Peyer's patch (tissue), 4 donors: ENCODE measurements at regions not wholly inside any gene's neighbourhood (a gene's known extent, or its start where the extent isn't known, plus 50 kb on each side); places are given as distances from the start of the nearest gene placed in this dataset.

Experiments used
- DNase-seq, 3 donors: peaks; one replicate each; pipeline ENCODE4 v3.0.0-alpha.2; 2017 to 2019
- H3K27ac ChIP-seq, 4 donors: fragments of 200-600 bp; sonication (generic); one replicate each; pipeline ENCODE4 v1.5.1; 2016 to 2019
- H3K27me3 ChIP-seq, 2 donors: fragments of 200-600 bp; sonication (generic); one replicate each; pipeline ENCODE4 v1.5.1; 2019
- H3K36me3 ChIP-seq, 3 donors: fragments of 200-600 bp; sonication (generic); one replicate each; pipeline ENCODE4 v1.5.1; 2016 to 2019
- H3K4me1 ChIP-seq, 4 donors: fragments of 200-600 bp; sonication (generic); one replicate each; pipeline ENCODE4 v1.5.1; 2016 to 2019
- H3K4me3 ChIP-seq, 4 donors: fragments of 200-600 bp; sonication (generic); 1 replicate in 3 of 4; 2 replicates in 1 of 4; pipeline ENCODE4 v1.5.1; 2016 to 2019; ENCODE audit warnings: mild to moderate bottlenecking in 1 of 4
- H3K9me3 ChIP-seq, 4 donors: fragments of 200-600 bp; sonication (generic); one replicate each; pipeline ENCODE4 v1.5.1; 2016 to 2019; ENCODE audit warnings: mild to moderate bottlenecking in 1 of 4
- CTCF ChIP-seq, 6 experiments: fragments of 450-650 bp in 4 of 6; fragments of 200-600 bp in 2 of 6; sonication (generic) in 1 of 6; IDR thresholded peaks; one replicate each; pipeline ENCODE4 v1.5.1; 2017 to 2019; ENCODE audit warnings: antibody characterized with exemption in 6 of 6, mild to moderate bottlenecking in 3 of 6, moderate library complexity in 1 of 6
- POLR2A ChIP-seq, 2 donors: fragments of 450-650 bp; IDR thresholded peaks; one replicate each; pipeline ENCODE4 v1.5.1; 2017; ENCODE audit warnings: antibody characterized with exemption in 2 of 2, mild to moderate bottlenecking in 2 of 2, moderate library complexity in 2 of 2

GRCh38 chr4:19497705-19498104 is 754.0 kb upstream of the SLIT2 start:
- H3K9me3 ChIP-seq = no peaks in the 10 kb centered on the region
- no peak overlapping the region for H3K4me3 ChIP-seq
- H3K36me3 ChIP-seq = no peaks in the 10 kb centered on the region
- no peak for DNase-seq
- TF ChIP-seq POLR2A (IDR thresholded peaks at IDR 0.05) (no peak), CTCF (IDR thresholded peaks at IDR 0.05) (no peak)
- no peaks in the 10 kb centered on the region for H3K27me3 ChIP-seq
- H3K4me1 ChIP-seq = no peaks in the 10 kb centered on the region
- no peak overlapping the region for H3K27ac ChIP-seq

GRCh38 chr4:19496756-19497155 is 754.9 kb upstream of the SLIT2 start:
- DNase-seq = no peak
- Histone ChIP-seq H3K27ac (no peak overlapping the region), H3K4me3 (no peak overlapping the region), H3K27me3 (no peaks in the 10 kb centered on the region), H3K36me3 (no peaks in the 10 kb centered on the region), H3K4me1 (no peaks in the 10 kb centered on the region), H3K9me3 (no peaks in the 10 kb centered on the region)
- TF ChIP-seq POLR2A (IDR thresholded peaks at IDR 0.05) (no peak), CTCF (IDR thresholded peaks at IDR 0.05) (no peak)

- H3K4me3 ChIP-seq = no peak overlapping the region
- H3K27me3 ChIP-seq = no peaks in the 10 kb centered on the region
- H3K36me3 ChIP-seq = no peaks in the 10 kb centered on the region
- DNase-seq = no peak
- H3K27ac ChIP-seq = no peak overlapping the region
- TF ChIP-seq CTCF (IDR thresholded peaks at IDR 0.05) (no peak), POLR2A (IDR thresholded peaks at IDR 0.05) (no peak)
- no peaks in the 10 kb centered on the region for H3K4me1 ChIP-seq
- no peaks in the 10 kb centered on the region for H3K9me3 ChIP-seq
Observed at GRCh38 chr4:19494961-19495360, 756.7 kb upstream of the SLIT2 start.

- Histone ChIP-seq H3K9me3 (no peaks in the 10 kb centered on the region), H3K36me3 (no peaks in the 10 kb centered on the region), H3K4me3 (no peak overlapping the region), H3K27me3 (no peaks in the 10 kb centered on the region), H3K27ac (no peak overlapping the region), H3K4me1 (no peaks in the 10 kb centered on the region)
- no peak for TF ChIP-seq CTCF (IDR thresholded peaks at IDR 0.05)
- TF ChIP-seq POLR2A (IDR thresholded peaks at IDR 0.05) = no peak
- DNase-seq = no peak
Observed at GRCh38 chr4:19492606-19493005, 759.1 kb upstream of the SLIT2 start.

- DNase-seq = no peak
- Histone ChIP-seq H3K36me3 (no peaks in the 10 kb centered on the region), H3K4me3 (no peak overlapping the region), H3K27me3 (no peaks in the 10 kb centered on the region), H3K4me1 (no peaks in the 10 kb centered on the region), H3K27ac (no peak overlapping the region), H3K9me3 (no peaks in the 10 kb centered on the region)
- TF ChIP-seq CTCF (IDR thresholded peaks at IDR 0.05) (no peak), POLR2A (IDR thresholded peaks at IDR 0.05) (no peak)
Observed at GRCh38 chr4:19486400-19486799, 765.3 kb upstream of the SLIT2 start.

- Histone ChIP-seq H3K4me3 (no peak overlapping the region), H3K9me3 (no peaks in the 10 kb centered on the region), H3K27ac (no peak overlapping the region), H3K27me3 (no peaks in the 10 kb centered on the region), H3K4me1 (no peaks in the 10 kb centered on the region), H3K36me3 (no peaks in the 10 kb centered on the region)
- no peak for TF ChIP-seq POLR2A (IDR thresholded peaks at IDR 0.05)
- no peak for TF ChIP-seq CTCF (IDR thresholded peaks at IDR 0.05)
- DNase-seq = no peak
Observed at GRCh38 chr4:19478791-19479190, 772.9 kb upstream of the SLIT2 start.
